HG03521 (cell line): ENCODE measurements at regions not wholly inside any gene's neighbourhood (a gene's known extent, or its start where the extent isn't known, plus 50 kb on each side); places are given as distances from the start of the nearest gene placed in this dataset.

Experiments used
- ATAC-seq: cut with Tn5 transposase; IDR thresholded peaks from one replicate; pipeline ENCODE4 v1.9.1; 2021; ENCODE audit warnings: mild to moderate bottlenecking, moderate library complexity; ENCODE audit not compliant: unreplicated experiment

DNA sequence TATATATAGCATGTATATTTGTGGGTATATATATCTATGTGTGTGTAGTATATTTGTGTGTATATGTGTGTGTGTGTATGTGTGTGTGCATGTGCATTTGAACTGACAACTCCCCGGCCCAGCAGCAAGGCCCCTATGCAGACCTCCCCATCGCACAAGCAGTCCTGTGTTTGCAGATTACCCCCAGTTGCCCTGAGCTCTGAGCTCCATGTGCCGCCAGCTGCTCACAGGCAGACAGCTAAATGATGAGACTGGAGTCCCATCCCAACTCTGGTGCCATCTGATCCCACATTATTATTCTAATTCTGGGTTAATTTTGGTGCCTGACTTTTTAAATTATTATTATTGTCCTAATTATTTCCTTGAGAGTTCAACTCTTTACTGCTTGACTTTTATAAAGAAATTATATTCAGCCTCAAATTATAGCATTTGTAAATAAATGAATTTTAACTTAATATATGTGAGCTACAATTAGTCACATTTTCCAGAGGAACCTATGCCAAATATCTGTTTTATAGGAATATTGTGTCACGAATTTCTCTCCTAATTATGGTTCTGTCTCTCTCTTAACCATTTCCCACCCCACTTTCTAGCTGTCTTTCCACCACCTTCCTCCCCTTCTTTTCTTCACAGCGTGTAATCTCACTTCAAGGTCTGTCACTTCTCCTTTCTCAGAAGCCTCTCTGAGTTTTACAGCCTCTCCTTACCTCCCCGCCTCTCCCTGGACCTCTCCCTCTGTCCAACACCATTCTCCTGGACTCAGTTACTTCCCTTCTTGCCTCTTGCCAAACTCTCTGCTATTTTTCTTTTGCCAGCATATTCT, 90.6 kb upstream of the SYNDIG1 start:
- ATAC-seq, result no peak

- no peak for ATAC-seq
These were observed 92.9 kb upstream of the SYNDIG1 start for GRCh38 chr20:24376311-24377099.

DNA sequence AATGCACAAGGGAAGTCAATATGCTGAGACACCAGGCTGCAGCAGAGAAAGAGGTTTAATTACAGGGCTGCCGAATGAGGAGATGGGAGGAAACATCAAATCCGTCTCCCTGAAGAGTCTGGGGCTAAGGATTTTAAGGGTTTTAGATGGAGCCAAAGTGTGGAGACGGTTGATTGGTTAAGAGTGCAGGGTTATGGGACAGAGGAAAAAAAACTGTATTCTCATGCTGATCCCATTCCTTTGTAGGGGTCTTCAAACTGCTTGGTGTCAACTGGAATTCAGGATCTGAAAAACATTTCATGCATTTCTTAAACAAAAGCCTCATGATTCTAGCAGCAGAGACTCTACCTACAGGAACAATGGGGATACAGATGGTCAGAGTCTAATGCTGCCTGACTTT, 96.1 kb upstream of the SYNDIG1 start:
- no peak for ATAC-seq

DNA sequence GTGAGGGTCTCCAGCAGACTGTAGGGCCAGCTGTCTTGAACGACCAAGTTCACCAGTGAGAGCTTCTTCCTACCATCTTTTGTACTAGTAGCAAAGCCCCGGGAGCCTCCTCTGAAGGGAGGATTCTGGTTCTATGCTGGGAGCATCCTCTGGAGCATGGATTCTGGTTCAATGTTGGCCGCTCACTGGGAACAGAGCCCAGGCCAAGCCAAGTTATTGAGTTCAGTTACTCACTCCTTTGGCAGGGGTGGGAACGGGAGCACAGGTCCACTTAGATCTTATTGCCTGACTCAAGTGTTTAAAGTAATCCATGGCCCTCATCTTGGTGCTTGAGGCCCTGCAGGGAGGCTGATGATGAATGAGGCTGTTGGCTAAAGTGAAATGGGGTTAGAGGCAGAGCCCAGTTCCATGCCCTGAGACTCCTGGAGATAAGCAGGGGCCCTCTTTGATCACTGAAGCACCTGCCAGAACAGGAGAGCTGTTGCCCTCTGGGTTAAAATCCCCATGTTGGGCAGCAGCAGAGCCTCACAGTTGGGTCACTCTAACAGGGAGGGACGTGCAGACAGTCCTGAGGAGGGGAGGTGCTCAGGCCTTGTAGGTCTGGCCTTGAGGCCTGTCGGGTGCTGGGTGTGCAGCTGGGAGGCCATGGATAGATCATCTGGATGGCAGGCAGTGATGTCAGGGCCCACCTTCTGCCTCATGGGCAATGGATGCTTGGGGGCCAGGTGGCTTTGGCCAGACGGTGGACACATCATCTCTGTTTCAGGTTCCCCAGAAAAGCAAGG, 98.3 kb upstream of the SYNDIG1 start:
- no peak for ATAC-seq

DNA sequence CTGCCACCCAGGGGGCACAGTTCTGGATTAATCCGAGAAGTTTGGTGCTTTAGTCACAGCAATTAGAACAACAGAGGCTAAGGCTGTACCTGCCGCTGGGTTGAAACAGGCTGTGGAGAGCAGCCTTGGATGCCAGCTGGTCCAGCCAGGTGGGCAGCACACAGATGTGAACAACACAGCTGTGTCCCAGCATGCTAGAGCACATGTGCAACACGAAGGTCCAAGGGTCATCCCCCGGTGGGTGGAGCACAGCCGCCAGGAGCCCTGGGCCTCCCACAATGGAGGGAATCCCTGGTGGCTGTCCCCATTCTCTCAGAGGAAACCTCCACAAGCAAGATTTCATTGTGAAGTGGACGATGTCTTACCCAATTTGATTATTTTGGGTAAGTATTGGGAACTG, 99.2 kb upstream of the SYNDIG1 start:
- no peak for ATAC-seq

GRCh38 chr20:24368253-24368652, 101.2 kb upstream of the SYNDIG1 start:
- no peak for ATAC-seq

- no peak for ATAC-seq
These were observed 103.0 kb upstream of the SYNDIG1 start for GRCh38 chr20:24366336-24367004.

DNA sequence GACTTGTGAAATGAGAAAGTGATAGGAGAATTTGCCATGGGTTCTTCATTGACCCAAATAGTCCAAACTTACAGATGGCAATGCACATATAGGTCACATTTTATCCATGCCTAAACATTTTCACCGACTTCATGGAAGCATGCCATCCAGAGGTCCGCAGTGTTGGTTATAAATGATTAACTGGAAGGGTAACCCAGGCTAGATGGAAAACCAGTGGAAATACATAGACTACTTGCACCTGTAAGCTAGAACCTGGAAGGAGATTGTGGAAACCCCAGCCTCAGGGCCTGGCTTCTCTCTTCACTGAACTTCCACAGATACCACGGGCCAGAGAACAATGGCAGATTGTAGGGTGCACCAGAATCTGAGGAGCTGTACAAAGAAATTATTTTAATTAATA, 103.8 kb upstream of the SYNDIG1 start:
- no peak for ATAC-seq

GRCh38 chr20:24364482-24364881, 104.9 kb upstream of the SYNDIG1 start:
- ATAC-seq, result no peak

GRCh38 chr20:24363031-24363430, 106.4 kb upstream of the SYNDIG1 start:
- no peak for ATAC-seq

DNA sequence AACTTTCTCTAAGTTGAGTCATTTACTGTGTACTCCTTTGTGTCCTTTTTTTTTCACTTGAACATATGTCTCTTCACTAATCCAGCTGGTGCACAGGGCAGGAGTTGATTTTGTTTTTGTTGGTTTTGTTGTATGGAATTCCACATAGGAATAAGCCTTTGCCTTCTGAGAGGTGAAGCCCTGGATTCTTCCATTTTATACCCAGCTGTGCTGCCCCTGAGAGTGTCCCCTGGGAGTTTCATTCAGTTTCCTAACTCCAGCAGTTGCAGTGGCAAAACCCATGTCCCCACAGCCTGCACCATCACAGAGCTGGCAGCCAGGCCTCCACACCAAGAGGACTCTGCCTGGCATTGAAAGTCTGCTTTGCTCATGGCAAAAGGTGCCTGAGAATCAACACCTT, 107.3 kb upstream of the SYNDIG1 start:
- ATAC-seq, result no peak

DNA sequence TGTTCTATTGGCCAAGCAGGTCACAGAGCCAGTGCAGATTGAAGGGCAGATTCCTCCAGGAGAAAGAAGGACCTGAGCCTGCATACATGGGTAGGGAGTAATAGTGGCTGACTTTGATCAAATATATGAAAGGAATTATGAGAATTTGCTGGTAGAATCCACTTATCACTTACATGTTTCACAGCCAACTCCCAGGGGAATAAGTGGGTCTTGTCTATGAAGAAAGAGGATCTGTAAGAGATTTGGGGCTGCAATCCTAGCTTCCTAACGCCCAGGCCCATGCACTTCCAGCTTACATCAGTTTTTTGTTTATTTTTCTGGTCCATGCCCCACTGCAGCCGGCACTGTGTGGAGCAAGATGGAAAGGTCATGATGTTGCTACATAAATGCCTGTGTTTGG, 107.9 kb upstream of the SYNDIG1 start:
- ATAC-seq, result no peak

DNA sequence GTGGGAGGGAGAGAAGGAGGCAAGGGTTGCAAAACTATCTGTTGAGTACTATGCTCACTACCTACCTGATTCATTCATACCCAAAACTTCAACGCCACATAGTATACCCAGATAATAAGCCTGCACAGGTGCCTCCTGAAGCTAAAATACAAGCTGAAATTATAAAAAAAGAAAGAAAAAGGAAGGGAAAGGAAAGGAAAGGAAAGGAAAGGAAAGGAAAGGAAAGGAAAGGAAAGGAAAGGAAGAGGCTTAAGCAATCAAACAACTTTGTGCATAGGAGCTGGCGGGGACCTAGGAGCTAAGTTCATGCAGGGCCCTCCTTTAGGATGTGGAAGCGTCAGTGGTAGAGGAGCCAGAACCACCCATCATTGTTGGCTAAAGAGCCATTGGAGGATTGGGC, 108.9 kb upstream of the SYNDIG1 start:
- ATAC-seq, result no peak

GRCh38 chr20:24359321-24360027, 110.0 kb upstream of the SYNDIG1 start:
- ATAC-seq, result no peak

GRCh38 chr20:24357931-24358330, 111.5 kb upstream of the SYNDIG1 start:
- ATAC-seq, result no peak

GRCh38 chr20:24357177-24357576, 112.3 kb upstream of the SYNDIG1 start:
- no peak for ATAC-seq

DNA sequence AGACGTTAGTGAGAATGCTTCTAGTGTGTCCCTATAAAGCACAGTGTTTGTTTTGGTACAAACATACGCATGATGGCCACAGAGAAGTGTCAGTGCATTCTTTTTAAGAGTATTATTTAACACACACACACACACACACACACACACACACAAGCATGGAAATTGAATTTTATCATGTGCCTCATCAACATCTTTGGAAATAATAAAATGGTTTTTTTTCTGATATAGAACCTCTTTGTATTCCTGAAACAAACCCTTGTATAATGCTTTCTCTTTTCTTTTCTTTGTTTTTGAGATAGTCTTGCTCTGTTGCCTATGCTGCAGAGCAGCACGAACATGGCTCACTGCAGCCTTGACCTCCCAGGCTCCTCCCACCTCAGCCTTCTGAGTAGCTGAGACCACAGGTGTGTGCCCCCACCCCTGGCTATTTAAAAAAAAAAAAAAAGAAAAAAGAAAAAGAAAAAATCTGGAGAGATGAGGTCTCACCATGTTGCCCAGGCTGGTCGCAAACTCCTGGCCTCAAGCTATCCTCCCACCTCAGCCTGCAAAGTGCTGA, 116.2 kb upstream of the SYNDIG1 start:
- no peak for ATAC-seq

- ATAC-seq, result no peak
These were observed 118.5 kb upstream of the SYNDIG1 start for GRCh38 chr20:24350923-24351368.

- no peak for ATAC-seq
These were observed 127.6 kb upstream of the SYNDIG1 start for GRCh38 chr20:24341781-24342180.

DNA sequence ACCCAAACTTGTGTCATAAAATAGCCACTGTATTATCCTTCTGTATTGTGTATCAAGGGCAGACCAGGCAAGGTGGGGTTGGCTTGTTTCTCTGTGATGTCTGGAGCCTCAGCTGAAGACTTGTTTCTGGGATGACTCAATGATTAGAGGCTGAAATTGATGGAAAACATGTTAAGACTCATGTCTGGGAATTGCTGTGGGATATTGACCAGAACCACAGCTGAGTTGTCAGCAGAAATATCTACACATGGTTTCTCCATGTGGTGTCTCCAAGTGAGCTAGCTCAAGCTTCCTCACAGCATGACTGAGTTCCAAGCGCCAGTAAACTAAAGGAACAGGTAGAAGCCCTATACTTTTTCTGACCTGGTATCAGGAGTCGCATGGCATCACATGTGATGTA, 128.5 kb upstream of the SYNDIG1 start:
- ATAC-seq, result no peak
